ENCODE measurements at regions not wholly inside any gene's neighbourhood (a gene's known extent, or its start where the extent isn't known, plus 50 kb on each side); places are given as distances from the start of the nearest gene placed in this dataset.

DNA sequence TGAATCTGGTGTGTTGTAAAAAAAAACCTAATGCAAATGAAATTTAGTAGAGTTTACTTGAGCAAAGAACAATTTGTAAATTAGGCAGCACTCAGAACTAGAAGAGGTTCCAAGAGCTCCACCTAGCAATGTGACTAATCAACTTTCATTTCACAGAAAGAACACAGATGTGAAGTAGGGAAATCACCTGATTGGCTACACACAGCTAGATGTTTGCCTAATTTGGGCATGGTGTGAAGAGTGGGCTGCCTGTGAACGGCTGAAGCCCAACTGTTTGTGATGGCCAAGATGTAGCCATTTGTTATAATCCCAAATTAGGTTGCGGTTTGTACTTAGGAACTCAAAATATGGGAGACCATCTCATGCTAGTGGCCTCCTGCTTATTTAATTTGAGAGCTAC is 724.4 kb upstream of the SLITRK5 start:
- no peak for DNase-seq (ENCODE audit: low spot score)

- DNase-seq (ENCODE audit: low spot score): no peak
Observed at GRCh38 chr13:86954341-86954740, 716.8 kb upstream of the SLITRK5 start.

DNA sequence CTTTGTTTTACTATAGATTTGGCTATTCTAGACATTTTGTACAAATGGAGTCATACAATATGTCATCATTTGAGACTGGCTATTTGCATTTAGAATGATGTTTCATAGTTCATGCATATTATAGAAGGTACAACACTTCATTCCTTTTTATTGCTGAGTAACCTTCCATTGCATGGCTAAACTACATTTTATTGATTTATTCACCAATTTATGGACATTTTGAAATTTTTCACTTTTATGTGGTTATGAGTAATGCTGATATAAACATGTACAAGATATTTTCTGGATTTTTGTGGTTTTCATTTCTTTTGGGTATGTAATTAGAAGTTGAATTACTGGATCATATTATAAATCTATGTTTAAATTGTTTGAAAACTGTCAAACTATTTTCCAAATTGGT is 710.3 kb upstream of the SLITRK5 start:
- no peak for DNase-seq (ENCODE audit: low spot score)

- DNase-seq (ENCODE audit: low spot score): no peak
Observed at GRCh38 chr13:86974251-86974994, 696.7 kb upstream of the SLITRK5 start.

GRCh38 chr13:86974995-86975328 is 696.2 kb upstream of the SLITRK5 start:
- no peak for DNase-seq (ENCODE audit: low spot score)

GRCh38 chr13:86976521-86977324 is 694.4 kb upstream of the SLITRK5 start:
- DNase-seq (ENCODE audit: low spot score): no peak

DNA sequence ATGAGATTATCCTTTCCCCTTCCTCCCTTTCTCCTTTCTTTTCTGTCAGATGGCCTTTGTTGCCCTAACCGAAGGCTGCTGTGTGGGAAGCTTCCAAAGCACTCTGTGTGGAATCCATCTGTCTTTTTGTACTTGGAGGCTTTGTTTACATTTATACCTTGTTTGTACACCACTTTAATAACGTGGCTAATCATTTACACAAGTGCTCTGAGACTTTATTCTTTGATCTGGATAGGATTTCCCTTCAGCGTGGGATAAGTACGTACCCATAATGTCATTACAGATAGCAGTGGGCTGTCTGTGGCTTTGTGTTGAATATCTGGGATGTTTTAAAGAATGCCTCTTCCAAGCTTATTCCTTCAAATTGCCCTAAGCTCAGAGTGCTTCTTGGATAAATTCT is 684.7 kb upstream of the SLITRK5 start:
- no peak for DNase-seq (ENCODE audit: low spot score)

DNA sequence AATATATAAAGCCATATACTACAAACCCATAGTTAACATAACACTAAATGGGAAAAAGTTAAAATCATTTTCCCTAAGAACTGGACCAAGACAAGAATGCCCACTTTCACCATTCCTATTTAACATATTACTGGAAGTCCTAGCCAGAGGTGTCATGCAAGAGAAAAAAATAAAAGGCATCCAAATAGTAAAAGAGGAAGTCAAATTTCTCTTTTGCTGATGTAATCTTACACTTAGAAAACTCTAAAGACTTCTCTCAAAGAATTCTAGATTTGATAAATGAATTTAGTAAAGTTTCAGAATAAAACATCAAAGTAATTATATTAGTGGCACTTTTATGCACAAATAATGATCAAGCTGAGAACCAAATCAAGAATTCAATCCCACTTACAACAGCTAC is 678.9 kb upstream of the SLITRK5 start:
- no peak for DNase-seq (ENCODE audit: low spot score)

GRCh38 chr13:87003265-87003664 is 667.9 kb upstream of the SLITRK5 start:
- DNase-seq (ENCODE audit: low spot score): no peak

- DNase-seq (ENCODE audit: low spot score): no peak
Observed at GRCh38 chr13:87005511-87005910, 665.7 kb upstream of the SLITRK5 start.

GRCh38 chr13:87035526-87035925 is 635.6 kb upstream of the SLITRK5 start:
- no peak for DNase-seq (ENCODE audit: low spot score)

- DNase-seq (ENCODE audit: low spot score): no peak
Observed at GRCh38 chr13:87042946-87043345, 628.2 kb upstream of the SLITRK5 start.

- no peak for DNase-seq (ENCODE audit: low spot score)
Observed at GRCh38 chr13:87052731-87053130, 618.4 kb upstream of the SLITRK5 start.

GRCh38 chr13:87057807-87058520 is 613.2 kb upstream of the SLITRK5 start:
- DNase-seq (ENCODE audit: low spot score): no peak

GRCh38 chr13:87058786-87059329 is 612.3 kb upstream of the SLITRK5 start:
- no peak for DNase-seq (ENCODE audit: low spot score)

- DNase-seq (ENCODE audit: low spot score): no peak
Observed at GRCh38 chr13:87078947-87079795, 592.0 kb upstream of the SLITRK5 start.

GRCh38 chr13:87080100-87080779 is 590.9 kb upstream of the SLITRK5 start:
- no peak for DNase-seq (ENCODE audit: low spot score)

DNA sequence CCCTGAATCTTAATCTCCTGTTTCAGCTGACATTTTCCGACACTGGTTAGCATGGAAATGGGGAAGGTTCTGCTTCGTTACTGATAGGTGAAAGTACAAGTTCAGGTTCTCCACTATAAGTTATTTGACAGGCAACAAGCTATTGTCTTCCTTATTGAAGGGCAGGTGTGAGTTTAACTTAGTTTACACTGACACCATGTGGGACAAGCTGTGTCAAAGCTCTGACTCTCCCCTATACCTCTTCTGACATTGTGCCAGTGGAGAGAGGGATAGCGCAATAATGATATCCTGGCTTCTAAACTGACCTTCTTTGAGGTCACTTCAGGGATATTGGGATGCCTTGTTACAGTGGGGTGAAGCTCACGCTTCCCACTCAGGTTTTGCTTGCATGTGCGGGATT is 587.0 kb upstream of the SLITRK5 start:
- DNase-seq (ENCODE audit: low spot score): no peak

DNA sequence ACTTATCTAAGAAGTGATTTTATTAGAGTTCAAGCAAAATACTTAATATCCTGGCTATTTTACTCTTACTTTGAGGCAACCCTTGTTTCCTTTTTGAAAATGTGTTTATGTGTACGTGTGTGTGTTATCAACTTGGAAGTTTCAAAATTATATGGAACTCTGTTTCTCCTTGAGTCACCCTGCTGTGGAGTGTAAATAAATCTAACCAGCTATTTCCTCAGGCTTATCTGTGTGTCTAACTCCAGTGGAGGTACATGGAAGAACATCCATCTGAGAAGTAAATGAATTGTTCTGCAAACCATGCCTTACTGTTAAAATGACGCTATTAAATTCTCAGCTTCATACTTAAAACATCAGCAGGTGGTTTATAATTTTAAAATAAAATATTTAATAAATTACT is 583.4 kb upstream of the SLITRK5 start:
- no peak for DNase-seq (ENCODE audit: low spot score)

- no peak for DNase-seq (ENCODE audit: low spot score)
Observed at GRCh38 chr13:87089391-87089790, 581.8 kb upstream of the SLITRK5 start.

GRCh38 chr13:87093399-87093798 is 577.8 kb upstream of the SLITRK5 start:
- no peak for DNase-seq (ENCODE audit: low spot score)
